GM12874 (cell line): ENCODE measurements at regions not wholly inside any gene's neighbourhood (a gene's known extent, or its start where the extent isn't known, plus 50 kb on each side); places are given as distances from the start of the nearest gene placed in this dataset.

Source experiments
- CTCF ChIP-seq: IDR thresholded peaks from 2 replicates; pipeline ENCODE4 v1.5.1; 2011; ENCODE audit warnings: low read depth, mild to moderate bottlenecking, control low read depth, low read length, moderate library complexity; ENCODE audit not compliant: insufficient read depth

GRCh38 chr5:163642904-163643303 lies 137.5 kb downstream of the MAT2B start:
- no peak for TF ChIP-seq CTCF

GRCh38 chr5:163645421-163646416 lies 140.3 kb downstream of the MAT2B start:
- no peak for TF ChIP-seq CTCF

- no peak for TF ChIP-seq CTCF
These were observed 144.1 kb downstream of the MAT2B start for GRCh38 chr5:163649514-163649913.

GRCh38 chr5:163653526-163653925 lies 148.1 kb downstream of the MAT2B start:
- no peak for TF ChIP-seq CTCF

- no peak for TF ChIP-seq CTCF
These were observed 153.5 kb downstream of the MAT2B start for GRCh38 chr5:163658702-163659567.

- no peak for TF ChIP-seq CTCF
These were observed 154.1 kb downstream of the MAT2B start for GRCh38 chr5:163659568-163659902.

- no peak for TF ChIP-seq CTCF
These were observed 155.1 kb downstream of the MAT2B start for GRCh38 chr5:163660486-163660885.
